DOHH2 (cell line): ENCODE measurements at regions not wholly inside any gene's neighbourhood (a gene's known extent, or its start where the extent isn't known, plus 50 kb on each side); places are given as distances from the start of the nearest gene placed in this dataset.

ENCODE experiments used
- CTCF ChIP-seq: fragments of 200-600 bp; sonication (generic); IDR thresholded peaks from one replicate; pipeline ENCODE4 v1.5.1; 2014; ENCODE audit warnings: antibody characterized with exemption, mild to moderate bottlenecking, low read depth, low read length; ENCODE audit not compliant: poor library complexity, severe bottlenecking
- EZH2phosphoT487 ChIP-seq: fragments of 200-600 bp; sonication (generic); IDR thresholded peaks from 2 replicates; pipeline ENCODE4 v1.6.1; 2017; ENCODE audit warnings: borderline replicate concordance, mild to moderate bottlenecking, antibody characterized with exemption, low read length, moderate library complexity, mixed read lengths

- TF ChIP-seq CTCF = no peak
- TF ChIP-seq EZH2phosphoT487 = no peak
These were observed 457.4 kb downstream of the FBXO15 start for GRCh38 chr18:73690222-73690621.
